ENCODE measurements at regions not wholly inside any gene's neighbourhood (a gene's known extent, or its start where the extent isn't known, plus 50 kb on each side); places are given as distances from the start of the nearest gene placed in this dataset.

DNA sequence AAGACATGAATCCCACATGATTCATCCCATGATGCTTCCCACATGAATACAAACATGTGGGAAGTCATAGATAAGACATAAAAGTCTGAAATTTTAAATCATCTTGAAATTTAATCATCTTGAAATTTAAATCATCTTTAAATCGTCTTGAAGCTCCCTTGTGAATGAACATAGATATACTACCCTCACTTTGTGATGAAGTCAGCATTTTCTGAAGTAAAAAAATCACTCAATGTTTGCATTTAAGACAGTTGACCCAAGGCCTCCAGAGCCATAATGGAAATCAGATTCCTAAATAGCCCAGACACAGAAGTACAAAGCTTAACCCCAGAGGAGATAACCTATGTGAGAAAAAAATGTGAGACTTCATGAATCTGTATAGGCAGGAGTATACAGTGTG, 279.4 kb downstream of the ZBBX start:
- Histone ChIP-seq H3K36me3 (ENCODE audit: control insufficient read depth, insufficient read depth, low read length, severe bottlenecking) (no peaks in the 10 kb centered on the region), H3K4me3 (ENCODE audit: low read length) (no peak overlapping the region), H3K27me3 (replicated peaks; ENCODE audit: control insufficient read depth, insufficient read depth, low read length) (no peaks in the 10 kb centered on the region), H3K9ac (ENCODE audit: low read length) (no peak overlapping the region), H3K9me3 (ENCODE audit: control insufficient read depth, low read length) (no peaks in the 10 kb centered on the region), H3K4me1 (ENCODE audit: control insufficient read depth, insufficient read depth, low read length) (no peaks in the 10 kb centered on the region)
- no peak for DNase-seq (ENCODE audit: low read depth)

- H3K9me3 ChIP-seq (ENCODE audit: control insufficient read depth, low read length), result no peaks in the 10 kb centered on the region
- no peak for DNase-seq (ENCODE audit: low read depth)
- H3K9ac ChIP-seq (ENCODE audit: low read length), result no peak overlapping the region
- no peaks in the 10 kb centered on the region for H3K27me3 ChIP-seq (replicated peaks; ENCODE audit: control insufficient read depth, insufficient read depth, low read length)
- H3K4me1 ChIP-seq (ENCODE audit: control insufficient read depth, insufficient read depth, low read length), result no peaks in the 10 kb centered on the region
- H3K4me3 ChIP-seq (ENCODE audit: low read length), result no peak overlapping the region
- no peaks in the 10 kb centered on the region for H3K36me3 ChIP-seq (ENCODE audit: control insufficient read depth, insufficient read depth, low read length, severe bottlenecking)
These were observed 279.9 kb downstream of the ZBBX start for GRCh38 chr3:167100200-167100599.

- Histone ChIP-seq H3K36me3 (ENCODE audit: control insufficient read depth, insufficient read depth, low read length, severe bottlenecking) (no peaks in the 10 kb centered on the region), H3K4me3 (ENCODE audit: low read length) (no peak overlapping the region), H3K27me3 (replicated peaks; ENCODE audit: control insufficient read depth, insufficient read depth, low read length) (no peaks in the 10 kb centered on the region), H3K9me3 (ENCODE audit: control insufficient read depth, low read length) (no peaks in the 10 kb centered on the region), H3K4me1 (ENCODE audit: control insufficient read depth, insufficient read depth, low read length) (no peaks in the 10 kb centered on the region), H3K9ac (ENCODE audit: low read length) (no peak overlapping the region)
- DNase-seq (ENCODE audit: low read depth), result no peak
These were observed 284.1 kb downstream of the ZBBX start for GRCh38 chr3:167095976-167096375.

DNA sequence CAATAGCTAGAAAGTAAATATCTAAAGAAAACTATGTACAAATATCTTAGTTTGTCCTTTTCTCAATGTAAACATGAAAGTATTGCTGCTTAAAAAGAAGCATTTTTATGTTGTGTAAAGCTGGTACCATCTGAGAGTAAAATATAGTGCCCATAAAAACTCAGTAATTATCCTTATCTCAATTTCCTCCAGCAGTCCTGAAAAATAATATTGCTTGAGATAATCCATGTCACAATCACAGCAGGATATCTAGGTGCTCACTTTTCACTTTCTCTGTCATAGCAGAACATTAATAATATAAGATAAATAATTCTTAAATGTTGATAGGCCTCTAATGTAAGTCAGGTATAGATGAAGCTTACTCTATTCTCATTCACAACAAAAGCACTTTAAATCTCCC, 285.5 kb downstream of the ZBBX start:
- no peaks in the 10 kb centered on the region for H3K27me3 ChIP-seq (replicated peaks; ENCODE audit: control insufficient read depth, insufficient read depth, low read length)
- no peak for DNase-seq (ENCODE audit: low read depth)
- no peaks in the 10 kb centered on the region for H3K9me3 ChIP-seq (ENCODE audit: control insufficient read depth, low read length)
- H3K36me3 ChIP-seq (ENCODE audit: control insufficient read depth, insufficient read depth, low read length, severe bottlenecking), result no peaks in the 10 kb centered on the region
- no peak overlapping the region for H3K4me3 ChIP-seq (ENCODE audit: low read length)
- H3K4me1 ChIP-seq (ENCODE audit: control insufficient read depth, insufficient read depth, low read length), result no peaks in the 10 kb centered on the region
- no peak overlapping the region for H3K9ac ChIP-seq (ENCODE audit: low read length)

DNA sequence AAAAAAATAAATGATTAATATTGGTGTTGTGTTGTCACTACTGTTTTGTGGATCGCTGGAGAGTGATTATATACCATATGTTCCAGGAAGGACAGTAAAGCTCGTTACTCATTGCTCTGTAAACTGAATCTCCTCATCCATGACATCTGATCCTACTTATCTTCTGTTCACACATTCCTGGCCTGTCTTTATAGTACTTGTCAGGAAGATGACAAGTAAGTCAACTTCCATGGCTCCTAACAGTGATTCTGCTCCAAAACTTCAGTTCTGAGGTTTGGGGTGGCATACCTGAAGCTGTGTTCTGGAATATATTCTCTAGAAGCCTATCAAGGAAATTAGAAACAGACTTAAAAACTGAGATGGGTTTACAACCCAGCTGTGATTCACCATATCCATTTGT, 288.9 kb downstream of the ZBBX start:
- H3K4me1 ChIP-seq (ENCODE audit: control insufficient read depth, insufficient read depth, low read length), result no peaks in the 10 kb centered on the region
- no peak for DNase-seq (ENCODE audit: low read depth)
- H3K9me3 ChIP-seq (ENCODE audit: control insufficient read depth, low read length), result no peaks in the 10 kb centered on the region
- H3K4me3 ChIP-seq (ENCODE audit: low read length), result no peak overlapping the region
- no peaks in the 10 kb centered on the region for H3K27me3 ChIP-seq (replicated peaks; ENCODE audit: control insufficient read depth, insufficient read depth, low read length)
- H3K36me3 ChIP-seq (ENCODE audit: control insufficient read depth, insufficient read depth, low read length, severe bottlenecking), result no peaks in the 10 kb centered on the region
- H3K9ac ChIP-seq (ENCODE audit: low read length), result no peak overlapping the region

DNA sequence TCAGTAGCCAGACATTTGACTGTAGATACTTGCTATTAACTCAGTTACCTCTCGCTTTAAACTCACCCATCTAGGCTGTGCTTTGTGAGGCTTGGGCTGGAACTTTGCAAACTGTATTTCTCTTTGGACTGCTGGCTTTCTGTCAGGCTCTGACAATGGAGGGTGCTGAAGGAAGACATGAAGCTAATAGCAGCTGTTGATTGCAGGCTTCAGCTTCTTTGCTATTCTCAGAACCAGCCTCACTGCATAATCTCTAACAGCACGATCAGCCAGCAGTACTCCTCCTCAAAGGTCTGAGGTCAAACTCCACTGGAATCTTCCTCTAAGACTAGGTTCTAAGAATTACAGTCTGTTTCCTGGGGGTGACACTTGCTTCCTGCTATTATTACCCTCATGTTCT, 295.6 kb downstream of the ZBBX start:
- no peak for DNase-seq (ENCODE audit: low read depth)
- Histone ChIP-seq H3K9ac (ENCODE audit: low read length) (no peak overlapping the region), H3K9me3 (ENCODE audit: control insufficient read depth, low read length) (no peaks in the 10 kb centered on the region), H3K36me3 (ENCODE audit: control insufficient read depth, insufficient read depth, low read length, severe bottlenecking) (no peaks in the 10 kb centered on the region), H3K27me3 (replicated peaks; ENCODE audit: control insufficient read depth, insufficient read depth, low read length) (no peaks in the 10 kb centered on the region), H3K4me1 (ENCODE audit: control insufficient read depth, insufficient read depth, low read length) (no peaks in the 10 kb centered on the region), H3K4me3 (ENCODE audit: low read length) (no peak overlapping the region)

DNA sequence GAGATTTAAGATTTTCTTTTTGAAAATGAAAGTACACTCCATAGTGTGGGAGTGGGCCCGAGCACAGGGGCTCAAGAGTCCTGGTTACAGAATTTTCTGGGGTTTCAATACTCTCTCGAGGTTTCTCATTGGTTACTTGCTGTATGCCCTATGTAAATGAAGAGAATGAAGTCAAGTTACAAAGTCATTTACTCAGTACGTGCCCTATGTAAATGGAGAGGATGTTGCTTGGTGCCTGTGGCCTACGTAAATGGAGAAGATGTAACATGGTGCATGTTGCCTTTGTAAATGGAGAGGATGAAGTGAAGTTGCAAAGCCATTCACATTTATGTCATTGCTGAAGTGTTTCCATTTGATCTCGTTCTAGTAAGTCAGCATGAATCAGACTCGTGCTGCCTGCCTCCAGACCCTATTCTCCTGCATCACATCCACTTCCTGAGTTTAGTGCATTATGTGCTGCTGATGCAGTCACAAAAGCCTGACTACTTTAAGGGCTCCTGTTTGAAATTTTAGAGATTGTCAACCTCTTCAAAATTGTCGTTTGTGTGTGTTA, 302.0 kb downstream of the ZBBX start:
- Histone ChIP-seq H3K4me3 (ENCODE audit: low read length) (no peak overlapping the region), H3K27me3 (replicated peaks; ENCODE audit: control insufficient read depth, insufficient read depth, low read length) (no peaks in the 10 kb centered on the region), H3K4me1 (ENCODE audit: control insufficient read depth, insufficient read depth, low read length) (no peaks in the 10 kb centered on the region), H3K9ac (ENCODE audit: low read length) (no peak overlapping the region), H3K9me3 (ENCODE audit: control insufficient read depth, low read length) (no peaks in the 10 kb centered on the region), H3K36me3 (ENCODE audit: control insufficient read depth, insufficient read depth, low read length, severe bottlenecking) (no peaks in the 10 kb centered on the region)
- DNase-seq (ENCODE audit: low read depth), result no peak

DNA sequence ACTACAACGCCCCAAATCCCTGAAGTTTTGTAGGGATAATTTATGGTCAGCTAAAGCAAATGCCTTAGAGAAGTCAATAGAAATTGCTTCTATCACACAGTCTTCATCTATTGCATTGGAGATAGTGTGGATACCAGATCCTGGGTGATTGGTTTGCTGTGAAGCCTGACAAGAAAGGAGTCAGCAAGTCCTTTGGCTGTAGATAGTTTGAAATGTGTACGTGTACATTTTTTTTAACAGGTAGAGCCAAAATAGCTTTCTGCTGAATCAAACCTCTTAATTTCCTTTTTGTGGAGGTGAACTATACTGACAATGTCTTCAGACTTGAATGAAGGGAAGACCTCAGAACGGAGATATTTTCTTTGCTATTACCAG, 312.3 kb downstream of the ZBBX start:
- H3K36me3 ChIP-seq (ENCODE audit: control insufficient read depth, insufficient read depth, low read length, severe bottlenecking), result no peaks in the 10 kb centered on the region
- no peak for DNase-seq (ENCODE audit: low read depth)
- no peaks in the 10 kb centered on the region for H3K9me3 ChIP-seq (ENCODE audit: control insufficient read depth, low read length)
- no peaks in the 10 kb centered on the region for H3K4me1 ChIP-seq (ENCODE audit: control insufficient read depth, insufficient read depth, low read length)
- no peak overlapping the region for H3K4me3 ChIP-seq (ENCODE audit: low read length)
- no peak overlapping the region for H3K9ac ChIP-seq (ENCODE audit: low read length)
- no peaks in the 10 kb centered on the region for H3K27me3 ChIP-seq (replicated peaks; ENCODE audit: control insufficient read depth, insufficient read depth, low read length)

- Histone ChIP-seq H3K36me3 (ENCODE audit: control insufficient read depth, insufficient read depth, low read length, severe bottlenecking) (no peaks in the 10 kb centered on the region), H3K4me1 (ENCODE audit: control insufficient read depth, insufficient read depth, low read length) (no peaks in the 10 kb centered on the region), H3K9ac (ENCODE audit: low read length) (no peak overlapping the region), H3K9me3 (ENCODE audit: control insufficient read depth, low read length) (no peaks in the 10 kb centered on the region), H3K4me3 (ENCODE audit: low read length) (no peak overlapping the region), H3K27me3 (replicated peaks; ENCODE audit: control insufficient read depth, insufficient read depth, low read length) (no peaks in the 10 kb centered on the region)
- no peak for DNase-seq (ENCODE audit: low read depth)
These were observed 312.9 kb downstream of the ZBBX start for GRCh38 chr3:167066977-167067786.

DNA sequence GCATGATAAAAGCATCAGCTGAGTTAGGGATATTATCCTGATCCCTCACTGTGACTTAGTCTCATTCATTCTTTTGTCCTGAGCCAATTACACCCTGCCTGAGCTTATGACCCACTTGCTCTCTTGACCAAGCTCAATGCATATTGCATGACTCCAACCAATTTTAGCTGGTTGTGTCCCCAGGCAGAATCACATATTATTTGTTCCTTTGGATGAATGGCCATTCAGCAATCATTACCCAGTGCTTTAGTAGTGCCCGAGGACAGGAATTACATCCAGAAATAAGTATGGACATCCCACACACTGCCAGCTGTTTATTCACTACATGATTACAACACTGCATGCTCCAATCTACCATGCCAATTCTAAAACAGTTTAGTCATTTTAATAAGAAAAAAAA, 322.5 kb downstream of the ZBBX start:
- Histone ChIP-seq H3K27me3 (replicated peaks; ENCODE audit: control insufficient read depth, insufficient read depth, low read length) (no peaks in the 10 kb centered on the region), H3K36me3 (ENCODE audit: control insufficient read depth, insufficient read depth, low read length, severe bottlenecking) (no peaks in the 10 kb centered on the region), H3K4me1 (ENCODE audit: control insufficient read depth, insufficient read depth, low read length) (no peaks in the 10 kb centered on the region), H3K9me3 (ENCODE audit: control insufficient read depth, low read length) (peaks cover 35% of the 10 kb centered on the region), H3K9ac (ENCODE audit: low read length) (no peak overlapping the region), H3K4me3 (ENCODE audit: low read length) (no peak overlapping the region)
- no peak for DNase-seq (ENCODE audit: low read depth)

DNA sequence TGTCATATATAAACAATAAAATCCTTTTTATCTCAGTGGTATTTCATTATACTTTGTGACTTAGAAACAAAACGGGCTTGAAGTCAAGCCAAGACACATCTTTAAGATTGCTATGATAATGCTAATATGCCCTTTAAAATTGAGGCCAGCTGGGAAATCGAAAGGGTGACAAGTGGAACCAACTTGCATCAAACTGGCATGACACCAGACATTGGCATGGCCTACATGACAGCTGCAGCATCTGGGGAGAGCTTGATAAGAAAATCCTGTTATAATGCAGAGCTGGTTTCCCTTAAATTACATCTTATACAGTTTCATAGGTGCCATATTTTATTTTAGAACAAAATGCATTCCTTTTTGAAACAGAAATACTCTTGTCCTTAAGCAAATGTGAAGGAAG, 325.2 kb downstream of the ZBBX start:
- DNase-seq (ENCODE audit: low read depth), result no peak
- H3K4me1 ChIP-seq (ENCODE audit: control insufficient read depth, insufficient read depth, low read length), result no peaks in the 10 kb centered on the region
- no peak overlapping the region for H3K4me3 ChIP-seq (ENCODE audit: low read length)
- no peak overlapping the region for H3K9ac ChIP-seq (ENCODE audit: low read length)
- H3K27me3 ChIP-seq (replicated peaks; ENCODE audit: control insufficient read depth, insufficient read depth, low read length), result no peaks in the 10 kb centered on the region
- H3K9me3 ChIP-seq (ENCODE audit: control insufficient read depth, low read length), result peaks cover 30% of the 10 kb centered on the region
- H3K36me3 ChIP-seq (ENCODE audit: control insufficient read depth, insufficient read depth, low read length, severe bottlenecking), result no peaks in the 10 kb centered on the region

DNA sequence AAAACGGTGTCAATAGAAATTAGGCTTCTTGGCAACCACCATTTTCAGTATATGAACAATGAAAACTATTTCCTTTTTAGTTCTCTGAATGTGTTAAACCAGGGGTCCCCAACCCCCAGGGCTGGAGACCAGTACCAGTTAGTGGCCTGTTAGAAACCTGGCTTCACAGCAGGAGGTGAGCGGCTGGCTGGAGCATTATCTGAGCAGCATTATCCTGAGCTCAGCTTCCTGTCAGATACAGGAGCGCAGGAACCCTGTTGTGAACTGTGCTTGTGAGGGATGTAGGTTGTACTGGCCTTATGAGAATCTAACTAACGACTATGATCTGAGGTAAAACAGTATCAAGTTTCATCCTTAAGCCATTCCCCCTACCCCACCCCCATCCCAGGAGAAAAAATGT, 328.7 kb downstream of the ZBBX start:
- H3K36me3 ChIP-seq (ENCODE audit: control insufficient read depth, insufficient read depth, low read length, severe bottlenecking), result no peaks in the 10 kb centered on the region
- H3K9ac ChIP-seq (ENCODE audit: low read length), result no peak overlapping the region
- peaks cover 15% of the 10 kb centered on the region for H3K9me3 ChIP-seq (ENCODE audit: control insufficient read depth, low read length)
- H3K4me3 ChIP-seq (ENCODE audit: low read length), result no peak overlapping the region
- no peaks in the 10 kb centered on the region for H3K27me3 ChIP-seq (replicated peaks; ENCODE audit: control insufficient read depth, insufficient read depth, low read length)
- no peak for DNase-seq (ENCODE audit: low read depth)
- H3K4me1 ChIP-seq (ENCODE audit: control insufficient read depth, insufficient read depth, low read length), result no peaks in the 10 kb centered on the region
